GM18511 (cell line): ENCODE measurements at regions not wholly inside any gene's neighbourhood (a gene's known extent, or its start where the extent isn't known, plus 50 kb on each side); places are given as distances from the start of the nearest gene placed in this dataset.
"Not testable (repeated sequence)": the region's sequence is repeated elsewhere in the genome, so short reads cannot be mapped to it uniquely, and the experiment has no call there.

Experiments used
- ATAC-seq: cut with Tn5 transposase; IDR thresholded peaks from one replicate; pipeline ENCODE4 v1.9.1; 2021; ENCODE audit warnings: mild to moderate bottlenecking, moderate library complexity; ENCODE audit not compliant: unreplicated experiment

- ATAC-seq: no peak
Measured at GRCh38 chr4:112708772-112709171, 71.8 kb downstream of the LARP7 start.

GRCh38 chr4:112714922-112715901 is 78.3 kb downstream of the LARP7 start:
- ATAC-seq: no peak

GRCh38 chr4:112717856-112718255 is 80.9 kb downstream of the LARP7 start:
- ATAC-seq: no peak

GRCh38 chr4:112721627-112722026 is 84.7 kb downstream of the LARP7 start:
- no peak for ATAC-seq

GRCh38 chr4:112726041-112726440 is 89.1 kb downstream of the LARP7 start:
- no peak for ATAC-seq

GRCh38 chr4:112727728-112728127 is 90.8 kb downstream of the LARP7 start:
- not testable (repeated sequence) for ATAC-seq

- no peak for ATAC-seq
Measured at GRCh38 chr4:112731715-112732114, 94.8 kb downstream of the LARP7 start.

GRCh38 chr4:112732142-112732541 is 95.2 kb downstream of the LARP7 start:
- no peak for ATAC-seq

GRCh38 chr4:112735474-112735951 is 98.6 kb downstream of the LARP7 start:
- peak; percentile 81 for ATAC-seq

GRCh38 chr4:112736718-112737135 is 99.8 kb downstream of the LARP7 start:
- ATAC-seq: peak; percentile 52

GRCh38 chr4:112739442-112739841 is 102.5 kb downstream of the LARP7 start:
- no peak for ATAC-seq

- no peak for ATAC-seq
Measured at GRCh38 chr4:112747036-112747435, 110.1 kb downstream of the LARP7 start.

GRCh38 chr4:112748352-112748878 is 111.5 kb downstream of the LARP7 start:
- no peak for ATAC-seq

GRCh38 chr4:112750749-112751148 is 113.8 kb downstream of the LARP7 start:
- ATAC-seq: not testable (repeated sequence)

GRCh38 chr4:112751447-112751846 is 114.5 kb downstream of the LARP7 start:
- no peak for ATAC-seq

- ATAC-seq: no peak
Measured at GRCh38 chr4:112752061-112752460, 115.1 kb downstream of the LARP7 start.

- ATAC-seq: no peak
Measured at GRCh38 chr4:112752510-112752909, 115.6 kb downstream of the LARP7 start.

GRCh38 chr4:112753333-112753732 is 116.4 kb downstream of the LARP7 start:
- ATAC-seq: no peak

- no peak for ATAC-seq
Measured at GRCh38 chr4:112759313-112759712, 122.4 kb downstream of the LARP7 start.

- peak; percentile 67 for ATAC-seq
Measured at GRCh38 chr4:112765317-112765974, 128.5 kb downstream of the LARP7 start.

GRCh38 chr4:112766422-112766821 is 129.5 kb downstream of the LARP7 start:
- no peak for ATAC-seq

GRCh38 chr4:112767386-112767785 is 130.4 kb downstream of the LARP7 start:
- ATAC-seq: no peak
